ENCODE measurements at regions not wholly inside any gene's neighbourhood (a gene's known extent, or its start where the extent isn't known, plus 50 kb on each side); places are given as distances from the start of the nearest gene placed in this dataset.

- TF ChIP-seq CHD7 (IDR thresholded peaks at IDR 0.05; ENCODE audit: low read depth, low read length), result no peak
- no peak for TF ChIP-seq E2F6 (IDR thresholded peaks at IDR 0.05; ENCODE audit: borderline replicate concordance in 1 of 2, extremely low read depth in 1 of 2, insufficient read depth in 1 of 2, insufficient read length in 1 of 2, low read depth in 1 of 2, low read length in 1 of 2, poor library complexity in 1 of 2, severe bottlenecking in 1 of 2)
- no peak for TF ChIP-seq CLOCK (CRISPR knock-in tag; IDR thresholded peaks at IDR 0.05; ENCODE audit: borderline replicate concordance)
These were observed 92.9 kb upstream of the PTPN3 start (continued) for GRCh38 chr9:109590966-109591365.
